Tibial artery (tissue), 4 donors: ENCODE measurements at regions not wholly inside any gene's neighbourhood (a gene's known extent, or its start where the extent isn't known, plus 50 kb on each side); places are given as distances from the start of the nearest gene placed in this dataset.

ENCODE experiments used
- DNase-seq, 2 donors: peaks; one replicate each; pipeline ENCODE4 v3.0.0-alpha.2; 2019
- H3K27ac ChIP-seq, 2 donors: fragments of 200-600 bp; sonication (generic) in 1 of 2; 1 replicate in 1 of 2; 2 replicates in 1 of 2; pipeline ENCODE4 v1.5.1; 2018 to 2019; ENCODE audit warnings: mild to moderate bottlenecking in 1 of 2
- H3K27me3 ChIP-seq, 2 donors: fragments of 200-600 bp; sonication (generic) in 1 of 2; one replicate each; pipeline versions ENCODE4 v1.5.1 to v1.6.0; 2016 to 2019
- H3K36me3 ChIP-seq, 3 donors: fragments of 200-600 bp; sonication (generic) in 2 of 3; one replicate each; pipeline ENCODE4 v1.5.1; 2016 to 2019; ENCODE audit warnings: mild to moderate bottlenecking in 2 of 3
- H3K4me1 ChIP-seq, 4 donors: fragments of 200-600 bp; sonication (generic) in 2 of 4; 1 replicate in 3 of 4; 2 replicates in 1 of 4; pipeline ENCODE4 v1.5.1; 2016 to 2019
- H3K4me3 ChIP-seq, 2 donors: fragments of 200-600 bp; sonication (generic) in 1 of 2; 1 replicate in 1 of 2; 2 replicates in 1 of 2; pipeline ENCODE4 v1.5.1; 2018 to 2019; ENCODE audit warnings: mild to moderate bottlenecking in 2 of 2
- H3K9me3 ChIP-seq, 3 donors: fragments of 200-600 bp; sonication (generic) in 1 of 3; one replicate each; pipeline ENCODE4 v1.5.1; 2016 to 2019
- CTCF ChIP-seq, 2 experiments: fragments of 200-600 bp in 1 of 2; fragments of 450-650 bp in 1 of 2; IDR thresholded peaks; one replicate each; pipeline ENCODE4 v1.5.1; 2017 to 2019; ENCODE audit warnings: antibody characterized with exemption in 2 of 2, mild to moderate bottlenecking in 1 of 2, moderate library complexity in 1 of 2
- intact Hi-C: fragments of 100-400 bp; cut with DNase I; formaldehyde crosslinking; loops from one replicate; pipeline ENCODE4 v1.15.0; 2023; ENCODE audit warnings: low total_unique reads

- Histone ChIP-seq H3K9me3 (peaks cover 0 to under 1% (median 0%) of the 10 kb centered on the region in 3 donors), H3K27ac (no peak overlapping the region), H3K27me3 (peaks cover 0 to 47% of the 10 kb centered on the region in 2 donors), H3K4me1 (no peaks in the 10 kb centered on the region), H3K36me3 (no peaks in the 10 kb centered on the region), H3K4me3 (no peak overlapping the region)
- peak in 1 of 2 donors; percentile 24 for DNase-seq
- intact Hi-C loops, result no loop called here
- no peak for TF ChIP-seq CTCF (IDR thresholded peaks at IDR 0.05)
These were observed 75.7 kb upstream of the FCN1 start for GRCh38 chr9:134993416-134993815.

GRCh38 chr9:134993996-134994720 is 76.4 kb upstream of the FCN1 start:
- Histone ChIP-seq H3K27ac (no peak overlapping the region), H3K4me3 (no peak overlapping the region), H3K36me3 (no peaks in the 10 kb centered on the region), H3K9me3 (no peaks in the 10 kb centered on the region), H3K27me3 (peaks cover 0 to 40% of the 10 kb centered on the region in 2 donors), H3K4me1 (no peaks in the 10 kb centered on the region)
- DNase-seq, result peak in 1 of 2 donors; percentile 46
- intact Hi-C loops, result no loop called here
- no peak for TF ChIP-seq CTCF (IDR thresholded peaks at IDR 0.05)

GRCh38 chr9:134994926-134995791 is 77.4 kb upstream of the FCN1 start:
- H3K4me3 ChIP-seq, result no peak overlapping the region
- no peak overlapping the region for H3K27ac ChIP-seq
- TF ChIP-seq CTCF (IDR thresholded peaks at IDR 0.05), result no peak
- no peaks in the 10 kb centered on the region for H3K9me3 ChIP-seq
- intact Hi-C loops, result no loop called here
- DNase-seq, result peak in 1 of 2 donors; percentile 50
- H3K4me1 ChIP-seq, result no peaks in the 10 kb centered on the region
- H3K36me3 ChIP-seq, result no peaks in the 10 kb centered on the region
- H3K27me3 ChIP-seq, result peaks cover 0 to 37% of the 10 kb centered on the region in 2 donors

GRCh38 chr9:134995792-134996120 is 78.0 kb upstream of the FCN1 start:
- no peak overlapping the region for H3K4me3 ChIP-seq
- intact Hi-C loops, result no loop called here
- H3K9me3 ChIP-seq, result no peaks in the 10 kb centered on the region
- no peak for TF ChIP-seq CTCF (IDR thresholded peaks at IDR 0.05)
- no peaks in the 10 kb centered on the region for H3K36me3 ChIP-seq
- H3K4me1 ChIP-seq, result no peaks in the 10 kb centered on the region
- DNase-seq, result peak in 1 of 2 donors; percentile 47
- no peak overlapping the region for H3K27ac ChIP-seq
- H3K27me3 ChIP-seq, result peaks cover 0 to 37% of the 10 kb centered on the region in 2 donors

- Histone ChIP-seq H3K4me3 (no peak overlapping the region), H3K36me3 (no peaks in the 10 kb centered on the region), H3K9me3 (no peaks in the 10 kb centered on the region), H3K4me1 (no peaks in the 10 kb centered on the region), H3K27me3 (peaks cover 0 to 34% of the 10 kb centered on the region in 2 donors), H3K27ac (no peak overlapping the region)
- peak in 1 of 2 donors; percentile 48 for DNase-seq
- intact Hi-C loops, result no loop called here
- no peak for TF ChIP-seq CTCF (IDR thresholded peaks at IDR 0.05)
These were observed 79.1 kb upstream of the FCN1 start for GRCh38 chr9:134996591-134997530.
